ENCODE measurements at regions not wholly inside any gene's neighbourhood (a gene's known extent, or its start where the extent isn't known, plus 50 kb on each side); places are given as distances from the start of the nearest gene placed in this dataset.

DNA sequence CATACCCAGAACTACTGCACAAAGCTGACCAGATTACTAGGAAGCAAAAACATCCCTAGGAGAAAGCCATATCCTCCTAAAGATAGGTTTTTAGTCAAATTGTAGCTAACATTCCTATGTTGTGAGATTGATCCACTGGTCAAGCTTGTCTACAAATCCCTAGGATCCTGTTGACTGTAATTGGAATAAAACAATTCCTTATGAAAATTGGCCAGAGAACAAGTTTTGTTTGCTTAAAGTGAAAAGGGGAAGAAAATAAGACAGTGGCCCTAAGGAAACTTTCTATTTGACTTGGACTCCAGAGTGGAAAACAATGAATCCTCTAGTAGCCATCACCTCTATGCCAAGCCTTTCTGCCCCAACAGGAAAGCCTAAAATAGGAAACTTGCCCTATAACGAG, 645.2 kb upstream of the USP24 start:
- TF ChIP-seq EZH2 (conservative IDR thresholded peaks at IDR 0.05; ENCODE audit: low read depth, low read length) (no peak), ZNF260 (CRISPR knock-in tag; IDR thresholded peaks at IDR 0.05; ENCODE audit: borderline replicate concordance, low read depth) (no peak), BRD4 (CRISPR knock-in tag; IDR thresholded peaks at IDR 0.05) (no peak), ZNF788 (CRISPR knock-in tag; IDR thresholded peaks at IDR 0.05; ENCODE audit: borderline replicate concordance) (no peak), YY1 (IDR thresholded peaks at IDR 0.05; ENCODE audit: insufficient read depth, insufficient replicate concordance, low read depth, low read length) (no peak), MAZ (IDR thresholded peaks at IDR 0.05; ENCODE audit: borderline replicate concordance, low read depth, low read length) (no peak), MAZ (CRISPR knock-in tag; IDR thresholded peaks at IDR 0.05; ENCODE audit: low read depth) (no peak), CREB1 (IDR thresholded peaks at IDR 0.05) (no peak), CREB1 (CRISPR knock-in tag; IDR thresholded peaks at IDR 0.05) (no peak), RBFOX2 (IDR thresholded peaks at IDR 0.05; ENCODE audit: low read depth, low read length) (no peak), RORA (CRISPR knock-in tag; IDR thresholded peaks at IDR 0.05) (no peak), ZBTB38 (CRISPR knock-in tag; IDR thresholded peaks at IDR 0.05) (no peak)
- TF ChIP-seq, protein P1, sequence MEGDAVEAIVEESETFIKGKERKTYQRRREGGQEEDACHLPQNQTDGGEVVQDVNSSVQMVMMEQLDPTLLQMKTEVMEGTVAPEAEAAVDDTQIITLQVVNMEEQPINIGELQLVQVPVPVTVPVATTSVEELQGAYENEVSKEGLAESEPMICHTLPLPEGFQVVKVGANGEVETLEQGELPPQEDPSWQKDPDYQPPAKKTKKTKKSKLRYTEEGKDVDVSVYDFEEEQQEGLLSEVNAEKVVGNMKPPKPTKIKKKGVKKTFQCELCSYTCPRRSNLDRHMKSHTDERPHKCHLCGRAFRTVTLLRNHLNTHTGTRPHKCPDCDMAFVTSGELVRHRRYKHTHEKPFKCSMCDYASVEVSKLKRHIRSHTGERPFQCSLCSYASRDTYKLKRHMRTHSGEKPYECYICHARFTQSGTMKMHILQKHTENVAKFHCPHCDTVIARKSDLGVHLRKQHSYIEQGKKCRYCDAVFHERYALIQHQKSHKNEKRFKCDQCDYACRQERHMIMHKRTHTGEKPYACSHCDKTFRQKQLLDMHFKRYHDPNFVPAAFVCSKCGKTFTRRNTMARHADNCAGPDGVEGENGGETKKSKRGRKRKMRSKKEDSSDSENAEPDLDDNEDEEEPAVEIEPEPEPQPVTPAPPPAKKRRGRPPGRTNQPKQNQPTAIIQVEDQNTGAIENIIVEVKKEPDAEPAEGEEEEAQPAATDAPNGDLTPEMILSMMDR (CRISPR knock-in tag; IDR thresholded peaks at IDR 0.05) = no peak
